ENCODE measurements at regions not wholly inside any gene's neighbourhood (a gene's known extent, or its start where the extent isn't known, plus 50 kb on each side); places are given as distances from the start of the nearest gene placed in this dataset.

DNA sequence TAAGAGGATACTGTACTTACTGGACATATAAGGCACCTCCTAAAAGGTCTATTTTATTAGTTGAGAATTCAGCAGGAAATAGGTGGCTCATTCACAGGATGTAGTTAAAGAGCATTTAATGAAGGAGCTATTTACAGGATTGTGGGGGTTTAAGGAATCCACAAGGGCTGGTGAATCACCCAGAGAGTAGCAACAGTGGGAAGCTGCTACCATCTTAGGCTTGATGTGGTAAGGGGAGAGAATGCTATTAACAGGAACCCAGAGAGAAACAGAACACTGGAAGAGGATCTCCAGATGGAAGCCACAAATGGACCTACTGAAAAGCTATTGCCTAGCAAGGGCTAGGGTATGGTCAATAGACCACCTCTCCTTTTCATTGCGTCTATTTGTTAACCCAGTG is 52.0 kb upstream of the COL11A1 start:
- peaks cover 0 to 4% (median 0%) of the 10 kb centered on the region in 11 donors for H3K9me3 Mint-ChIP-seq
- no peak overlapping the region for H3K27ac Mint-ChIP-seq
- no peaks in the 10 kb centered on the region for H3K27me3 Mint-ChIP-seq
- intact Hi-C loops (cut with micrococcal nuclease): no loop called here
- H3K4me3 ChIP-seq (ENCODE audit: low read length): no peak overlapping the region
- ATAC-seq (no peak), DNase-seq (no peak)
- ChIA-PET CTCF (no interaction called here), POLR2A (no interaction called here)
- no peak overlapping the region for H3K27ac ChIP-seq (ENCODE audit: low read depth, low read length)
- H3K36me3 ChIP-seq (ENCODE audit: control insufficient read depth in 2 of 3, insufficient read depth in 3 of 3, low read length in 3 of 3): no peaks in the 10 kb centered on the region
- H3K36me3 Mint-ChIP-seq: no peaks in the 10 kb centered on the region
- no peaks in the 10 kb centered on the region for H3K27me3 ChIP-seq (ENCODE audit: control insufficient read depth in 2 of 2, insufficient read depth in 2 of 2, low read length in 2 of 2)
- no peaks in the 10 kb centered on the region for H3K9me3 ChIP-seq (ENCODE audit: control insufficient read depth in 2 of 3, low read length in 3 of 3)
- H3K4me1 ChIP-seq (ENCODE audit: control insufficient read depth in 2 of 2, insufficient read depth in 2 of 2, low read length in 2 of 2): no peaks in the 10 kb centered on the region
- no peaks in the 10 kb centered on the region for H3K4me1 Mint-ChIP-seq
- no peak overlapping the region for H3K4me3 Mint-ChIP-seq
